GM21367 (cell line): ENCODE measurements at regions not wholly inside any gene's neighbourhood (a gene's known extent, or its start where the extent isn't known, plus 50 kb on each side); places are given as distances from the start of the nearest gene placed in this dataset.

ENCODE experiments used
- ATAC-seq: cut with Tn5 transposase; IDR thresholded peaks from one replicate; pipeline ENCODE4 v1.9.1; 2021; ENCODE audit not compliant: unreplicated experiment

DNA sequence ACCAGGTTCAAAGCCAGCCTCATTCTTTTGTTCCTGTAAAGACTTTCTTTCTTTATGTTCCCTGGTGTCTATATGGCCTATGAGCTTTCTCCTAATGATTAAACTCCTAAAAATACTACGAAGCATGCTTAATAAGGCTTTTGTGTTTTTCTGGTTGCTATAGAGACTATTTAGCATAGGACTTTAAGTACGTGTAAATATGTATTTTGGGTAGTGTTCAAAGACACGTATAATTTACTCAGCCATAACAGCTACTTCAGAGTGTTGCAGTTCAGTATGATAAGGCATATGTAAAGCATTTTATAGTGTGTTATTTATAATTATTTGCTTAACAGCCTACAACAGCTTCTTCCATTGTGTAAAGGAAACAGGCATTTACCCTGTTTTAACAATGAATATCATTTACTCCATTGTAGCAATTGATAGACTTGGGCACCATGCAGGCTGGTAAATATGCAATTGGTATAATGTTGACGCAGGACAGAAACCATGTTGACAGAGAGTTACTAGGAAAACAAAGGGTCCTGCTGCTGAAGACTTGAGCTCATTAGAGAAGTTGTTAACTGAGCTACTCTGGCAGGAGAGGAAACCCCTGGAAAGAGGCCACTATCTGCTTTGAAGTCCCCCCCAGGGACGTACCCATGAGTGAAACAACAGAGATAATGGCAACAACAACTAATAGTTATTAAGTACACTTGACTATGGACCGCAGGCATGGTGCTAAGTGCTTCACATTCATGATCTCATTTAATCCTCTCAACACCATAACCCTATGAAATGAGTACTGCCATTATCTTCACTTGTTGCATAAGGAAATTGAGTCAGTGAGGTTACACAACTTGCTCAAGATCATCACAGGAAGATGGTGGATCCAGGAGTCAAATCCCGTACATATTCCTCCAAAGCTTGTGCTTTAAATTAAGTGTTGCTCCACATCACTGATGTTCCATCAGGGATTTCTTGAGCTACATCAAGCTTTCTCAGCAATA lies 342.2 kb upstream of the DYNLRB2 start:
- no peak for ATAC-seq

DNA sequence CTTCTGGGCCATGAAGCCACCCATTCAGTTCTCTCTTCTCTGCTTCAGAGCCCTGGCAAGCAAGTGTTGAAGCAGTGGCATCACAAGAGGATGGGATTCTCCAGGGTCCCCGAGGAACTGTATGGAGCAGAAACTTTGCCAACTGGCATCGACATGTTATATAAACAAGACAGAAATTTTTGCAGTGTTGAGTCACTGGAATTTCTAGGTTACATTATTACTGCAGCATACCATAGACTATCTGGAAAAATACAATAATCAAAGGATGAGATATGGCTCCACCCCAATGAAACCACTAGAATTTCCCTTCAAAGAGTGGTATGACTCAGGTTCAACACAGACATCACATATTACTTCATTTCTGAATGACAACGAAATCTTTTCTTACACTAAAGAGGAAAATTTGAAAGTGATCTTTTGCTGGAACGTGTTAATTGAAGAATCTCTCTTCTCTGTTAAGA lies 343.0 kb upstream of the DYNLRB2 start:
- ATAC-seq: no peak

DNA sequence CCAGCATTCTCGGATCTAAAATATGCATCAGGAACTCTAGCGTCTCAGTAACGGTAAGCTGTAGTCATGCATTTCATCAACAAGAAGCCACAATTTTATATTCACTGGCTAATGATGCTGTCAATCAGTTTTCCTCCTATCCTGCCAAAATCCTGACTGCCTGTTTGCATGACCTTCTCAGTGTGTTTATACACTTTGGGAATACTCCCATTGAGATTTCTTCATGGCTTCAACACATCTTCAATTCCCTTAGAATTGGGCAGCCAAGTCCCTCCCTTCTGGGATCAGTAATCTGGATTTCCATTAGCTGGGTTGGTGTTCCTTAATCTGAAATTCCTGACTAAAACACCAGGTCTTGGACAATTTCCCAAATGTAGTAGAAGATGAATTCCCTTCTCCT lies 348.9 kb upstream of the DYNLRB2 start:
- ATAC-seq: no peak

DNA sequence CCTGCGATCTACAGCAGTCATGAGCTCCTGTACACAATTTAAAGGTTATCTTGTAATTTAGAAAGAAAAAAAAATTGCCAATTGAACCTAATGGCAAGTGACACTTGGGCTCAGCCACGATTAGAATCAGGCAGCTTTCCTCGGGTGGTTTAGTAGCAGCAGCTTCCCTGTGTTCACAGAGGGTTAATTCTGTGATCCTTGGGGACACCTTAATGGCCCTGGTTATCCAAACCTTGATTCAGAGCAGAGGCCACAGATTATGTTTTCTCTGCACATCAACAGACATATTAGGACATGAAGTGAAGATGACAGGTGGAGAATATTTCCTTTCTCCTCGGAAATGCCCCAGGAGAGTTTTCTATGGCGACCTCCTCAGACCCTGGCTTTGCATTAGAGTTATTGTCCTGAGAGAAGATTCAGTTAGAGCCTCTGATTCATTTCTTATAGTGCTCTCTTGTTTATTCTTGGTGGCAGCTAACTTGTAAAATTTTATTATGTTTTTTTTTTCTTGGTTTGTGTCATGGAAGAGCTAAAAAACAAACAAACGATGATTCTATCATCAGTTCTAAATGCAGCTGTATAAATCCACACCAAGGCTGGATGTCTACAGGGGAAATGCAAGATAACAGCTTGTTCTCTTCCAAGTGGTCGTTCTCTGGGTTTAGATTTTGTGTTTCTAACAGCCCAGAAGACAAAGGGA lies 351.2 kb upstream of the DYNLRB2 start:
- ATAC-seq: no peak

DNA sequence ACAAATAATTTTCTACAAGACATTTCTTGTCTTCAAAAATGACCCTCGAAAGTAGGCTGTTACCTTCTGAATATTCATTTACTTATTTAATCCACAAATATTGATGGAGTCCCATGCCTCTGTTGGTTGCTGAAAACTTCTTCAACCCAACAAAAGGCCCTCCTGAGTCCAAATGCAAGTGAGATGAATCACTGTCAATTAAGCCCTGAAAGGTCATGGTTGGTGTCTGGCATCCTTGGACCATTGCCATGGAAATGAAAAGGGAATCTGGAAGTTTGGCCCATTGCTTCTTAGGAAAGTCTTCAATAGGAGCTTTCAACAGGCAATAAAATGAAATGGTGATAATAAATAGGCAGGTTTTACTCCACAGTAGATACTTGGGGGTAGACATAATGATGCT lies 364.7 kb upstream of the DYNLRB2 start:
- no peak for ATAC-seq

DNA sequence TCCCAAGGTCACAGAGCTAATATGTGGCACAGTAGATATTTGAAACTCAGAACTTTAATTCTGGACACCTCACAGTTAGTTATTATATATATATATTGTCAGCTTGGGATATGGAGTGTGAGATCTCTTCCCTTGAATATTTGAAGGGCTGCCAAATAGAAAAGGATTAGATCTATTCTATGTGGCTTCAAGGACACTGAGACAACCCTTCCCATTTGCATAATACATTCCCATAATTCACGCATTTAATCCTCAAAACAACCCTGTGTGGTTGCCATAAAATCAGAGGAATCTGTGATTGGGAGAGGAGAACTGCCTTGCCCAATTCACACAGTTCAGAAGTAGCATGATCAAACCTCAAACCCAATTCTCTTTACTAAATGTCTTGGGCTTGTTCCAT lies 365.8 kb upstream of the DYNLRB2 start:
- no peak for ATAC-seq

DNA sequence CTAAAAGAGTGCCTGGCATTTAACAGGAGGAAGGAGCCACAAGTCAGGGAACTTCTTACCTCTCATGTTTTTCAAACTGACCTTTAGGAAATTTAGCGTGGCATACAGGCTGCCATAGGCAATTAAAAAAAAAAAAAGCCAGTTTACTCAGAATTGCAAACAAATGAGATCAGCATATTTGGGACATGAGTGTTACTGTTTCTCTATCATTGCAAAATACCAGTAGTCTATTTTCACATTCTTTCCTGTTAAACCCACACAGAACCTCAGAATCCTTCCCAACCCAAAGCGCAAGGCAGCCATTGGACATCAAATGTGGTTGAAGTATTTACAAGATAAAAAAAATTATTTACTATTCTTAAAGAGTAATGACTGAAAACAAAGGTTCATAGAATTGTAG lies 366.4 kb upstream of the DYNLRB2 start:
- ATAC-seq: no peak

DNA sequence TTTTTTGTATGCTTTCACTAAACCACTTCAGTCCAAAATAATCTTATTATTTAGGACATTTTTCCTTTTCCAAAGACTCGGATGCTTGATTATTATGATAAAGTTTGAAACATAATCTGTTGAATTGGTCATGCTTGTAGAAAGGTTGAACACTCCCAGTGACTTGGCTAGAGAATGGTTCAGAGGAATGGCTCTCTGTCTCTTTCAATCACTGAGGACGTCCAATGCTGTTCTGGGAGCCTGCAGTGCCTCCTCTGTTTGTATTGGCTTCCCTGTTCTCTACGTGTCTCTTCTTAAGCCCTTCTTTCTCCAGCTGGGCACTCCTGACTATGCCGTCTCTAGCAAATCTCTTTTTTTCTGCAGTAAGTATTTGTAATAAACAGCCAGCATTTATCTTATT lies 369.0 kb upstream of the DYNLRB2 start:
- ATAC-seq: no peak

DNA sequence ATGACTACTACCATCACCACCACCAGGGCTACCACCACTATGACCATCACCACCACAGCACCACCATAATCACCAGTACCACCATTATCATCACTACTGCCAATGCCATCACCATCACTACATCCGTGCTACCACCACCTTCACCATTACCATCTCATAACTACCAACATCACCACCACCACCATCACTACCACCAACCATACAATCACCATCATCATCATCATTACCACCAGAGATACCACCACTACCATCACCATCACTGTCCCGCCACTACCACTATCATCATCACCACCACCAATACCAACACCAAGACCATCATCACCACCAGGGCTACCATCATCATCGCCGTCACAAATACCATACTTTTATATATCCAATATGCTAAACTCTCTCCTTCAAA lies 369.6 kb upstream of the DYNLRB2 start:
- no peak for ATAC-seq

DNA sequence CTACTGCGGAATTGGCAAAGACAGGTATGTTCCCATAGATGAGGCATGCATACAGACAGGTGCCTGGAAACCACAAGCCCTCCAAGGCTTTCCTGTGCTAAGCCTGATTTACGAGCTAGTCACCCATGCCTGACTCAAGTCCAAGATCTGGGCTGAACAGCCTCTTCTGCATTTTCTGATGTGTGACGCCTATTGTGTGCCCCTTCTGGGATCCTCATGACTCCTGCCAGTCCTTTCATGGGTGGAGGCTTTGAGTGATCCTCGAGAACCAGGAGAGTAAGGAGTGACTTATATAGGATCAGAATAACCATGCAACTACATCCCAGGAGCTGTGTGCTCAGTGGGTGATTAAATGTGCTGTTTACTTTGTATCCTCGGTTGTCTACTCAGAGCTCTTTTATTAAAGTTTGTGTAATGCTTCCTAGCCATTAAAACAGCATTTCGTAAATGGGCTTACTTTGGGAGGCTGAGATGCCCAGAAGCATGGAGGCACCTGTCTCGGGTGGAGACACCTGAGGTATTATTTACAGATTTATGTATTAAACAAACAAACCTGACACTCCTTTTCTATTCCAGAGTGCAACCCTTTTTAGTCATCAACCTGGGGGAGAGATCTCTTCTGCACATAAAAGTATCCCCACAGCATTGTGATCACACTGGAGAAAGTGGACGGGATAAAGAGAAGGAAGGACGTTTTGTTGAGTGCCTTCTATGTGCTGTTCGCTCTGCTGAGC lies 373.0 kb upstream of the DYNLRB2 start:
- ATAC-seq: no peak

DNA sequence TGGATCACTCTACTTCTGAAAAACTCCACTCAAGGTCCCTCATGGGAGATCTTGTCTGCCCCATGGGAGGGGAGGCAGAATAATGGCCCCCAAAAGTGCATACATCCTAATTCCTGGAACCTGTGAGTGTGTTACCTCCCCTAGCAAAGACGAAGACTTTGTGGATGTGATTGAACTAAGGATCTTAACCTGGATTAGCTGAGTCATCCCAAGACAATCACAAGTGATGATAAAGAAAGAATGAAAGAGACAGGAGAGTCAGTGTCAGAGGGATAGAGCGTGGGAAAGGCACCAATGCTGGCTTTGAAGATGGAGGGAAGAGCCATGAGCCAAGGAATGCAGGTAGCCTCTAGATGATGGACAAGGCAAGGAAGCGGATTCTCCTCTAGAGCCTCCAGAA lies 374.7 kb upstream of the DYNLRB2 start:
- no peak for ATAC-seq

DNA sequence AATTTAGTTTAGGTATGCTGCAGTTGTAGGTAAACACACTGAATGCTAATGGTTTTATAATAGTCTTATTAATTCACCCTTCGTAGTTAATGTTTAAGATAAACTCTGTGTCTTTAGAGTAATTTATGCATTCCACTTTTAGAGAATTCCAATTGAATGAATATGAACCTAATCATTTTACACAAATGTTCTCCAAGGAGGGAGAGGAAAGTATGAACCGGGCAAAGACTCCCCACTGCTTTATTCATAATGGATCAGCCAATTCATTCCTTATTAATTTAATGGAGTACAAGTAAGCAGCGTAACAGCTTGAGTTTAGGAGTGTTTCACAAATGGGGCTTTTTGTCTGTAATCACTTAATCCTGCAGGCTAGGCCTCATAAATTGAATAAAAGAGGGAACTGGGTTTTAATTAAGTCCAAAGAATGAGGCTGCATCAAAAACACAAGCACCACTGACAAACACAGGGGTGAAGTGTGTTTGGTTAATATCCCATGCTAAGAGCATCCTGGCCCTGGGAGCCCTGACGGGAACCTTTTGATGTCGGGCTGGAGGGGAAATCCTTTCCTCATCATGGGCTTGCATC lies 375.7 kb upstream of the DYNLRB2 start:
- ATAC-seq: no peak

DNA sequence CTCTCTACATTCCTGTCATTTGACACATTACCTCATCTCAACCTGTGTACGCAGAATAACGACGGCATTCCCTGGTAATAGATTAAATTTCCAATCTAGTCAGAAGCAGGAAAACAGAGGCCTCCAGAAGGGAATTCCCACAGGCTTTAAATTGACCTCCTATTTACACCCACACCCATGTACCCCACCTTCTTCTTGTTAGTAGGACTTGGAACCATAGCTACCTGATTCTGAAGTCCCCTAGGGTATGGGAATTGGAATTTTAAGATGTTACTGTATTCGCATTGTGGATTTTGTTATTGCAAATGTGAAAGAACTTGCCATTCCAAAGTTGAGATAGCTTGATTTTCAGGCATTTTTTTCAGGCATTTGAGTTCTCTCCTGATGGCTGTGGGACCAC lies 377.5 kb upstream of the DYNLRB2 start:
- ATAC-seq: no peak

DNA sequence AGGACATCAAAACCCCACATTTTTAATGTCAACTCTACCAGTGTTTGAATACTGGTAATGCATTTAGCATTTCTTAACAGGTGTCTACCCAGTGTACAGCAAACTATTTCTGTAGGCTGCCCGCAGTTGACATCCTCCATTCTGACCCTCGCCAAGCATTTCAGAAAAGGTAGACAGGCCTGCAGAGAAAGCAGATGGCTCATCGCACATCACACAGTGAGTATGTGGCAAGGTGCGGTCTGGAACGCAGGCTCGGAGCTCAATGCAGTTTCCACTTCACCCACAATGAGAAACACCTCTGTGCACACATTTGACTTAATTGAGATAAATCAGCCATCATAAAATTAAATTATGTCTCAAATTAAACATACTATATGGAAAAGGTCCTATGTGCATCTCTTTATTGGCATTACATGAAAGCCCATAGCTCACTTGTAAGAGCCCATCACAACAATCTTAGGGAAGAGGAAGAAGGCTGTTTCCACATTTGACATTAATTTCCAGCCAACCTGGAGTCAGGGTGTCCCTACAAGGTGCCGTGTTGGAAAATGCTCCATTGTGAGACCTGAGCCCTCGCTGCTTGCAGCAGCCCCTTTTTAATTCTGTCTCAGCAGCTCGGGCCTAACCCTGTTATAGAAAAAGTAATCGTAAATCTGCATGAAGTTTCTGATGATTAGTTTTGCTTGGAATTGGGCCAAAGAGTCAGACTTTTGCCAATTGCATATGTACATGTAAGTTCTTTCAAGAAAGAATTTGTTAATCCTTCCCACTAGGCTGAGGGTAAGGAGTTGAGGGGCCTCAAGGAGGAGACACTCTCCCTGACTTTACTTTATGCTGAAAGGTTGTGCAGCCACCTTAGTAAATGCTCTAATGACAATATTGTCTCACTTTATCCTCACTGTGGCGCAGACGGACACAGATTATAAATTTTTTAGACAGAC lies 378.7 kb upstream of the DYNLRB2 start:
- no peak for ATAC-seq

DNA sequence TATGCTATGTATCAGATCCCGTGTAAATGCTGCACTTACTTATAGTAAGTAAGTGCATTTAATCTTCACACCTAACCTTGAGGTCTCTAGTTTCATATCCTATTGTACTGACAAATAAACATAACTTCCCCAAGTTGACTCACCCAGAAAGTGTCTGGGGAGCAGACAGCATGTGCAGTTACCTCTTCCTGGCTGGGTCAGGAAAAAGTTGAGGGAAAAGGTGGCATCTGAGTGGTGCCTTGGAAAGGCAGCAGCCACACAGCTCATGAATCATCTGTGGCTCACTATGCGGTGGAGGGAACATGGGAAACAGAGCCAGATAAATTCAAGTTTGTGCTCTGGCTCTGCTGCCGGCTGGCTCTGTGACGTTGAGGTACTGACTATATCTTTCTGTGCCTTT lies 382.0 kb upstream of the DYNLRB2 start:
- no peak for ATAC-seq

DNA sequence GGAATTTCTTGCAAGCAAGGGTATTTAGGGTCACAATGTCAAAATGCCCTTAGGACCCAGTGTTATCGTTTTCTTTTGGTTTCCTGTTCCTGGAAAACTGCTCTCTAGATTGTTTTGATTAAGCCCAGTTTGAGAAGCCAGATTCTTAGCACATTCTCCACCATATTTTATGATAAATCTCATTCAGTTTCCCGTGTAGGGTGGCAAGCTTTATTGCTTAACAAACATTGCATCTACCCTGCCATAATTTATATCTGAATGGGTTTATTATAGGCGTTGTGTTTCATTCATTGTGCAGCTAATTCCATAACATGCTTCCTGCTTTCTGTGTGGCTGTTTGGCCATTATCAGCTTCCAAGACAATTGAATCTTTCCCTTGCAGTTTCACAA lies 389.1 kb upstream of the DYNLRB2 start:
- ATAC-seq: no peak

DNA sequence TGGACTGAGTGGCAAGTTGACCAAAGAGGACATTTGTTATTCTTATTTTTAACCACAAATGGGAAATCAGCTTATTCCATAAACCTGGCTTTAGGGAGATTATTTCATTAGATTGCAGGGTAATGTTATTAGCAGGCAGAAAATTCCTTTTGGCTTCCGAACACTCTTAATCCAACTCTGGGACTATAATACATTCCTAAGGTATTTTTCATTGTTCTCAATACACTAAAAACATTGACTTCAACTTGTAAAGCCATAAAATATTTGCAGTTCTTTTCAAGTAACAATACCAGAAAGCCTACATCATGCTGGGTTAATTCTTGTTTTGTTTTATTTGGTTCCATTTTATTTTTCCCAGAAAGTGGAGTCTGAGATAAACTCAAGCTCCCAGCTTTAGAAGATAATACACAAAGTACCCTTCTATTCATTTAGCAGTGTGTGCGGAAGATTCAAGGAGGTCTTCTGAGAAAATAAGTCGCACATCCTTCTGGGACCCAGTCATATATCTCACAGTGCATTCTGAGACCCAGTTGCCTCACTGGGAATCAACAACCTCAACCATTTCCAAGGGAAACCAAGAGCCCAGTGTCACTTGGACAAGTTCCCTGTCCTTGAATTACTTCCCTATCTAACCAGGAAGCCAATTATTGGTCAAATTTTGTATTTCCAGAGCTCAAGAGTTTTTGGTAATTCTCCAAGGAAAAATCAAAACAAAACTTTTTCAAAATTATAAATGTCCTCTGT lies 389.6 kb upstream of the DYNLRB2 start:
- no peak for ATAC-seq

DNA sequence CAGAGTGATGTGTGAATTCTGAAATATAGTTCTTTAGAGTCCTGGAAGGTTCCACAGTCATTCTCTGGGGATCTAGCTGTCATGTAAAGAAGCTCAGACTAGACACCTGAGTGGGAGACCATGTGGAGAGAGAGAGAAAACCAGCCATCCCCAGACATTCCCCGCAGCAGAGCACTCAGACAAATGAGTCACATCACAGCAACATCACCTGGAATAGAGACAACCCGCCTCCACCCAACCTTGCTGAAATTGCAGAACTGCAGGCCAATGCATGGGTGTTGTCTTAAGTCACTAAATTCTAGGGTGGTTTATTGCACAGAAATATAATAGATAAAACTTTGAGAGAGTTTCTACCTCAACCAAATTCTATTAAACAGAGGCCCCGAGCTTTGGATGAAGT lies 392.0 kb upstream of the DYNLRB2 start:
- no peak for ATAC-seq

DNA sequence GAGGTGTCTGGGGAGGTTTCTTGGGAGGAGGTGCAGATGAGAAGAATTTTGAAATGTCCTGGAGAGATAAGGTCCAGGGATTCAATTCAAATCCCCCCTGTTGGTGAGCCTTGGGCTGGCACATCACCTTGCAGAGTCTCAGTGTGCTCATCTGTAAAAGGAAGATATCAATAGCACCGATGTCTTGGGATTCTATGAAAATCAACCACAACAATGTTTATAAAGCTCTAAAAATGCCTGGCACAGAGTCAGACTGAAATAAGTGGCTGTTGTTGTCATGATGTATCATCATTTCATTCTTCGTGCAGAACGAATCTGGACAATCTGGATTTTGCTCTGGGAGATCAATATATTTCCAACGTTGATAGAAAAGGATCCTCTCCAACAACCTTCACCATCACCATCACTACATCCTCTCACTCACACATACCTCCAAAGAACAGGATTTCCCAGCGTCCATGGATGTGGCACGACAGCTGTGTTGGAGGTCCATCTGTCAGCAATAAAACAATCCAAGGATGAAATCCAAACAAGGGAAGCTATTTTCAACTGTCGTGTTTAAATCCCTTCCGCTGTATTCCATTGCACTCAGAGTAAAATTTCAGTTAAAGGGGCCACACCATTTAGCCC lies 393.7 kb upstream of the DYNLRB2 start:
- no peak for ATAC-seq
